HG02840 (cell line): ENCODE measurements at regions not wholly inside any gene's neighbourhood (a gene's known extent, or its start where the extent isn't known, plus 50 kb on each side); places are given as distances from the start of the nearest gene placed in this dataset.

ENCODE experiments used
- ATAC-seq: cut with Tn5 transposase; IDR thresholded peaks from one replicate; pipeline ENCODE4 v1.9.1; 2021; ENCODE audit warnings: mild to moderate bottlenecking, moderate library complexity, moderate number of reproducible peaks; ENCODE audit not compliant: unreplicated experiment, low FRiP score

GRCh38 chr12:39240587-39240986, 202.3 kb downstream of the KIF21A start:
- ATAC-seq, result no peak

GRCh38 chr12:39239490-39240486, 203.1 kb downstream of the KIF21A start:
- no peak for ATAC-seq

GRCh38 chr12:39237004-39237403, 205.9 kb downstream of the KIF21A start:
- ATAC-seq, result no peak

DNA sequence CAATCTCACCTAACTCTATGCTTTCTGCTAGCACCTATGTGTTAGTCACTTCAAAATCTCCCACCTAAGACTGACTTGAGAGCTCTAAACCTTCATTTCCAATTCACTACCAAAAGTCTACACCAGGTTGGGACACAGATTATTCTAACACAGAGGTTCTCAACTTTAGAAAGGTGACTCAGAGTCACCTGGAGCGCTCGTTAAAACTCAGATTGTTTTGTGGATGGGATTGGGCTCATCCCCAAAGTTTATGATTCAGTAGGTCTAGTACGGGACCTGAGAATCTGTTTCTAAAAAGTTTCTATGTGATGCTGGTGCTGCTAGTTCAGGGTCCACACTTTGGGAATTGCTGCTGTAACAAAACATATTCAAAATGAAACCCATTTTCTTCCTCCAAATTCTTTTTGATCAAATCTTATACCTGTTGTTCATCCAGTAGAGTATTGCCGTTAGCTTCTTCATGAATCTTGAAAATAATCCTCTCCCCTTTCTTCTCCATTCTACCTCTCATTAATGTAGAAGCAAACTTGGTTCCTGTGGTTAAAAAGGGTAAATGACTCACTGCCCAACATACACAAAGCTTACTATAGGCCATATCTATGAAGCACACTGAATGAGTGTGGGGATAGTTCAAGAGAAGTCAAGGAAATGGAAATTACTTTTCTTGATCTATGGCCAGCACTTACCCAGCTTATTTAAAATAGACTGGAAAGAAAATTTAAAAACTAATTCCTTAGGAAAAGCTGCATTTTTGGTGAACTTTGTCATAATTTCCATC, 206.7 kb downstream of the KIF21A start:
- no peak for ATAC-seq

GRCh38 chr12:39230086-39230485, 212.8 kb downstream of the KIF21A start:
- ATAC-seq, result no peak

- no peak for ATAC-seq
These were observed 215.7 kb downstream of the KIF21A start for GRCh38 chr12:39227218-39227617.

DNA sequence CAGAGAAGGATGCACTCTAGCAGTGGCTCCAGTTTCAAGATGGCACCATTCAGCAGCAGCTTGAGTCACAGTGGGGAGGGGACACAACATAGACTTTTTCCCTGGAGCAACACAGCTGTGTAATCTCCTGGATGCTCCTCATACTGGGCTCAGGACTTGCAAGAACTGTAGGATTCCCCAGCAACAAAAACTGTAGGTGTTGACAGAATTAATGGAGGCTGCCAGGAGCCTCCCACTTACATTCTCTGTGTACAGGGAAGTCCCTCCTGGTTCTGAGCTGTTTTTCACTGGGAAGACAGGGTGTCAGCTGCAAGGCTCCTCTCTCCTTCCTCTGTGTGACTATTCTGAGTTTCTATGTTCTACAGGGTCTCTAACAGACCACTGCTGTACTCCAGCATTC, 217.9 kb downstream of the KIF21A start:
- no peak for ATAC-seq

GRCh38 chr12:39205969-39206368, 237.0 kb downstream of the KIF21A start:
- no peak for ATAC-seq

DNA sequence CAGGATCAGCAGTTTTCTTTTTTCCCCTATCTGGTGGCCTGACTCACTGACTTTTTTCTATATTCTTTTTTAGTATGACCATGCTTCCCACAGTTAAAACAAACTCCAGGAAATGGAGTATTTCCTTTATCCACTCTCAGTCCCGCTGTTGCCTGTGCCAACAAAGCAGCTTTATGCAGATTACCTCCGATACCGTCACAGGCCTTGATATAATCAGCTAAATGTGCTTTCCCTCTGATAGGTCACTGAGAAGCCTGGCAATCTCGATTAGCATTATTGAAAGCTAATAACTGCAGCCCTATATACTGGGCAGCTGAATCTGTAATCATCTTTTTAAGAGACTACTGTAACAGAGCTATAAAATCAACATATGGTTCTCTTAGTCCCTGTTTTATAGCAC, 243.6 kb downstream of the KIF21A start:
- no peak for ATAC-seq

- no peak for ATAC-seq
These were observed 254.2 kb downstream of the KIF21A start for GRCh38 chr12:39188689-39189088.

GRCh38 chr12:39186744-39187143, 256.2 kb downstream of the KIF21A start:
- ATAC-seq, result no peak

GRCh38 chr12:39178837-39179236, 264.1 kb downstream of the KIF21A start:
- ATAC-seq, result no peak

DNA sequence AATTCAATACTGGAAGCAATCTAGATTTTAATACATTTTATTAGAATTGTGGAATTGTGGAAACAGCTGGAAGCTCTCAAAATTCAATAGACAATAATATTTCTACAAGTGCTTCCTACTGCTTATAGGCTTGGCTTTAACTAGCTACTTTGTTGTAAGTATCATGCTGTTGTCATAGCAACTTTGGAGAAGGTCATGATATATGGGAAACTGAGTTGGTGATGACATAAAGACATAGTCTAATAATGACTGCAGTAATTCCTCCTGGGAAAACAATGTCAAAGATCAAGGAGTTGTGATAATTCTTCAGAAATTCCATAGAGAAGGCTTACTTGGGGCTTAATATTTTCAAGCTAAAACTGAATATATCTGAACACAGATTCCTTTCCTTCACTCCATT, 266.6 kb downstream of the KIF21A start:
- no peak for ATAC-seq

- ATAC-seq, result no peak
These were observed 268.3 kb upstream of the CPNE8 start for GRCh38 chr12:39173726-39174125.

DNA sequence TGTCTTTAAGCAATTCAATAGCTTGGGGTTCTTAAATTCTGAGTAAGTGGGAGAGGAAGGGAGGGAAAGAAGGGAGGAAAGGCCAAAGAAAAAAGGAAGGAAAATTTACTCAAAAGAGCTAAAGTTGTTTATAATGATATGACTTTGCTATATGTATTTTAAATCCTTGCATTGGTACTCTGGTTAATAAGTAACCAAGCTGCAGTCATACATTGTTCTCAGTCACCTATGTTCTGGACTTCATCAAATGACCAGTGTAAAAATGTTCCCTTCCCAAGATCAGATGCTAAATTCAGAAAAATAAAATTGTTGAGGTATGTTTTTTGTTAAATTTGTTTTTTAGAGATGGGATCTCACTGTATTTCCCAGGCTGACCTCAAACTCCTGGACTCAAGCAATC, 259.9 kb upstream of the CPNE8 start:
- no peak for ATAC-seq

- ATAC-seq, result no peak
These were observed 256.2 kb upstream of the CPNE8 start for GRCh38 chr12:39161465-39162085.

DNA sequence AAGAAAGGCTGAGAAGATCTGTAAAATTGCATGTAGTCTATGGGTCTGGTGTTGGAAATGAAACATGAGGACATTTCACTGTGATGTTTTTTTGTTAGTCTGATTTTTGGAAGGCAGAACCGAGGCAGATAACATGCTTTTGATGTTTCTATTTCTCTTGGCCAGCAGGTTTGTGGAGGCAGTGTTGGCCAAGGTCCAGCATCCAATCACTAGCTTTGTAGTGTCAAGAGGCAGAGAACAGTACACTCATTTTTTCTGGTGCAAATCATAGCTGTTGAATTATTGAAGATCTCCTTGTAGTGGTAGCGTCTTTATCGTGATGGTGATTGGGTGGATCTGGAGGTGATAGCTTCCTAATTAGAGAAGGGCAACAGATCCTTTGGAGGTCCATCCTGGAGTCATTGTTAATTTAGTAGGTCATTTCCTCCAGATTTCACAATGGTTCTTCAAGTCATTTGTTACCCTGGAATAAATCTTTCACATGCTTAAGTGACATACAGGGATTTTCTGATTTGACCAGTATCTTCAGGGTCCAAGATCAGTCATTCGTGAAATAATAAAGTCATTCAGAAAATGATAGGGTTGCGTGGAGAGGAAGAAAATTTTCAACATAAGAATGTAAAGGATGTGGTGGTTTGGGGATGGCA, 252.4 kb upstream of the CPNE8 start:
- no peak for ATAC-seq

DNA sequence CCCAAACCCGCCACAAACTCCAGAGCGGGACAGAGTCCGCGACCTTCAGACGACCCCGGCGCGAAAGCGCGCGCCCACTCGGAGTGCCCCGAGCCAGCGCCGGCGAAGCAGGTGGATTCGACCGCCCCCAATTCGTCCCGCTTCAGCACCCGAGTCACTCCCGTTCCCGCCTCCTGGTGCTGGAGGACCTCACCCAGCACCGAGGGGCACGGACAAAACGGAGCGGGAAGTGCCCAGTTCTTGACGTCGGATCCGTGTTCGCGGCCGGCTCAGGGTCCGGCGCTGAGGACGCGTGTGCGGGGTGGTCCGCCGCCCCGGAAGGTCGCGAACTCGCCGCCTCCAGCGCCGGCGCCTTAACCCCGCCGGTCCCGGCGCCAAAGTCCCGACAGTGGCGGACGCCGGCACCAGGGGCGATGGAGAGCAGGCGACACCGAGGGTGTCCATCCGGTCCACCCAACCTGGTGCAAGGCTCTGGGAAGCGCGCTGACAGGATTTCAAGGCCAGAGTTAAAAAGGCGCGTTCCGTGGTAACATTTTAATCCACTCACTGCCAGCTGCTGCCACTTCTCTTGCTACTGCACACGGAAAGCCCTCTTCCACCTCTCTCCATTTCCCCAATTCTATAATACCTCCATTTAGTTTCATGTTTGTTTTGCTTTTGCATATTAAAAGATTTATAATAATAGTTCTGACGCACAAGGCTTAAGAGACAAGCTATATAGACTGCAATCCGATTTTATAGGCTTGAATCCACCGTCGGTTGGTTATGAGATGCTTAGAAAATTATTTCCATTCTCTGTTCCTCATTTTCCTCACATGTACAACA, 240.0 kb upstream of the CPNE8 start:
- ATAC-seq, result no peak

DNA sequence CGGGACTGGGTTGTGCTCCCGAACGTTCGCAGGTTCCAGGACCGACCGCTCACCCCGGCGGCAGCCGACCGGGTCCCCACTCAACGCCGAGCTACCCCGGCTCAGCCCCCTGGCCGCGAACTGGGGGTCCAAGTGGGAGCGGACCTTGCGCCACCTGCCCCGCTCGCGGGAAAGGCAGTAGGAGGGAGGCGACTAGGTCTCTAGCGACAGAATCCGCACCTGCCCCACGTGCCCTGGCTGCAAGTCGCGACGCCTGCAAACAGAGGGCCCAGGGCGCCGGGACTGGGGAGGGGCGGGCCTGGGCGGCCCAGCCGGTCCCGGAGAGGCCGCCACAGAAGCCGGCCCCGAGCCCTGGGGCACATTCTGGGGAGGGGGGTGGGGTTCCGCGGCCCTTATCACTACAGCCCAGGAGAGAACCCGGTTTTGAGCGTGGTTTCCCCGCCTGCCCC, 239.2 kb upstream of the CPNE8 start:
- ATAC-seq, result no peak

DNA sequence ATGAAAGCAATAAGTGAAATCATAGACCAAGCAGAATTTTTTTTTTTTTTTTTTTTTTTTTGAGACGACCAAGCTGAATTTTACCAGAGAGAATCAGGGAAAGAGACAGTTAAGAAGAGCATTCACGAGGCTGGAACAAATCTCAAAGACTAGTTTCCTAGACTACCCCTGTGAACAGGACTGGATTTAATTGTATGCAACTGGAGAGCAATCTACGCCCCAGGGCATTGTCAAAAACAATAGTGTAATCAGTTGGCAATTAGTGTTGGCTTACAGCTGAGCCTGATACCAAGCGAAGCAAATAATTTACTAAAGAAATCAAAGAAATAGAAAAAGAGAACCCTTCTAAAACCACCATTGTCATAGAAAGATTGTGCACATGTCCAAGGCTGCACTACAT, 232.9 kb upstream of the CPNE8 start:
- ATAC-seq, result no peak
